Inflammatory macrophage (primary cell): ENCODE measurements at regions not wholly inside any gene's neighbourhood (a gene's known extent, or its start where the extent isn't known, plus 50 kb on each side); places are given as distances from the start of the nearest gene placed in this dataset.
A peak's percentile ranks its signal among the peaks of the same experiment; 100 is the strongest.

Experiments used
- DNase-seq, 2 donors: peaks; one replicate each; pipeline ENCODE4 v3.0.0-alpha.2; 2020 to 2022

DNA sequence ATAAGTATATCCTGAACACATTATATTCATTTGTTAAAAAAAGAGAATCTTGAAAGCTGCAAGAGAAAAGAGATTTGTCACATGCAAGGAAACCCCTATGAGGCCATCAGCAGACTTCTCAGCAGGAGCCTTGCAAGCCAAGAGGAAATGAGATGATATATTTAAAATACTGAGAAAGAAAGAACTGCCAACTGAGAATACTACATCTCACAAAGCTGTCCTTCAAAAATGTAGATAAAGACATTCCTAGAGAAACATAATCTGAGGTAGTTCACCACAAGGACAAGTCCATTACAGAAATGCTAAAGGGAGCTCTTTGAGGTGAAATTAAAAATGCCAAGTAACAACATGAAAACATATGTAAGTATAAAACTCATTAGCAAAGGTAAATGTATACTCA is 224.4 kb upstream of the MBL2 start:
- no peak for DNase-seq

DNA sequence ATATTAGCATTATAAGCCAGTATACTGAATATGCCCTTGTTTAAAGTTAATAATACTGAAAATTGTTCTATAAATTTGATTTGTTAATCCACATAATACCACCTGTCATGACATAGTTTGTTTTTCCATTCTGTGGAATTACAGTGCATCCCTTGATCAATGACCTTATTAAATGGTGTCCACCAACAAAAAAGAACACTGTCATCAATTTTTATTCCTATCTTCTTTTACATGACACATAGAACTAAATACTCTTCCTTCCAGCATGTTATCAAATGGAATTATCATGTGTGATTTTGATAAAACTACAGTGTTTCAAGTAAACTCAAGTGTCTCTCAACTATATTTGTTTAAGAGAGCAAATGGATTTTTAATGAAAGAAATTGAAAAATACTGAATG is 221.8 kb upstream of the MBL2 start:
- no peak for DNase-seq

- no peak for DNase-seq
These were observed 220.5 kb upstream of the MBL2 start for GRCh38 chr10:52993109-52993508.

DNA sequence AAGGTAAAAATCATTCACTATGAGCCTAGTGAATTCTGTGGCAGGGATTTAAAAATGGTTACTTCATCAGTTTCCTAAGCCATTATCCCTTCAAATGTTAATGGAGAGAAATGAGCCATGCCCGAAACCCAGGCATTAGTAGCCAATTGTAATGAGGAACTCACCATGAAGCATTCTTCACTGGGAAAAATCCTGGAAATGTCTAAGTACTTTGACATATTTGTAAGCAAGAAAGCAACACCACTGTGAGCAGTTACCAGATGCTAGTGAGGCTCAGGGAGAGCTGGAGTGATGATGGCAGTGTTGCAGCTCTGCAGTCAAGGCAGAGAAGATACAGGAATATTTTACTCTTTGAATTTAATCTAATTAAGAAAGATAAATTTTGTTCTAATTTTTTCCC is 220.0 kb upstream of the MBL2 start:
- DNase-seq = no peak

DNA sequence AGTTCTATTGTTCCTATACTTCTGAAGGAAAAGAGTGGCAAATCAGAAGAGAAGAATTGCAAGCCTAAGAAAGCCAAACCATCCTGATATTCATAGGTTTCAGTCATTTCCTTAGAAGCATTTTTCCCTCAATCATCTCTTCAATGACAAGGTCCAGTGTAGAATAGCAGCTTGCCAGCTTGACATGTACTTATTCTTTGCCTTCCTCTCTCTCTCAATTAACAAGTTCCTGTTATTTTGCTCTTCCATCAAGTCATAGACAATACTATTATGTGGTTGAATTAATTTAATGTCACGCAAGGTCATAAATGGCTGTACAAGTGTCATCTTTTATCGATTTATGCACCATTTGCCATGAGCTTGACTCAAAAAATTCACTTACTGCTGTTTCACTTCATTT is 216.3 kb upstream of the MBL2 start:
- DNase-seq = no peak

GRCh38 chr10:52986125-52986524 is 213.5 kb upstream of the MBL2 start:
- no peak for DNase-seq

GRCh38 chr10:52984169-52984568 is 211.6 kb upstream of the MBL2 start:
- no peak for DNase-seq

- no peak for DNase-seq
These were observed 206.9 kb upstream of the MBL2 start for GRCh38 chr10:52979295-52979990.

DNA sequence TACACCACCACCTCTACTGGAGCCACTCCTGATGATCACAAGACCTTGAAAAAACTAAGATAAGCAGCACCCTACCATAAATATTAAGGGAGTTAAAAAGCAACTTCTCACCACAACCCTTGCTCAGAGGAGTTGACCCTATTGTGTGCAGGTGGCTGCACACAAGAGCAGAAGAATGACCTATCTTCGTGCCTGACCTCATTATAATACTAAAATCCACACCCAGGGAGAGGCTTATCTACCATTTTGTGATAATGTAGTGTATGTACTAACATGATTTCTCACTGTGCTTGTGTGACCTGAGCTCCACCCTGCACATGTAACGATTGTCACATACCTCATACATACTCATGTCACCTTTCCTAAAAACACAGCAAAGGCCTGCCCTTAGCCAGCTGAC is 205.0 kb upstream of the MBL2 start:
- no peak for DNase-seq

DNA sequence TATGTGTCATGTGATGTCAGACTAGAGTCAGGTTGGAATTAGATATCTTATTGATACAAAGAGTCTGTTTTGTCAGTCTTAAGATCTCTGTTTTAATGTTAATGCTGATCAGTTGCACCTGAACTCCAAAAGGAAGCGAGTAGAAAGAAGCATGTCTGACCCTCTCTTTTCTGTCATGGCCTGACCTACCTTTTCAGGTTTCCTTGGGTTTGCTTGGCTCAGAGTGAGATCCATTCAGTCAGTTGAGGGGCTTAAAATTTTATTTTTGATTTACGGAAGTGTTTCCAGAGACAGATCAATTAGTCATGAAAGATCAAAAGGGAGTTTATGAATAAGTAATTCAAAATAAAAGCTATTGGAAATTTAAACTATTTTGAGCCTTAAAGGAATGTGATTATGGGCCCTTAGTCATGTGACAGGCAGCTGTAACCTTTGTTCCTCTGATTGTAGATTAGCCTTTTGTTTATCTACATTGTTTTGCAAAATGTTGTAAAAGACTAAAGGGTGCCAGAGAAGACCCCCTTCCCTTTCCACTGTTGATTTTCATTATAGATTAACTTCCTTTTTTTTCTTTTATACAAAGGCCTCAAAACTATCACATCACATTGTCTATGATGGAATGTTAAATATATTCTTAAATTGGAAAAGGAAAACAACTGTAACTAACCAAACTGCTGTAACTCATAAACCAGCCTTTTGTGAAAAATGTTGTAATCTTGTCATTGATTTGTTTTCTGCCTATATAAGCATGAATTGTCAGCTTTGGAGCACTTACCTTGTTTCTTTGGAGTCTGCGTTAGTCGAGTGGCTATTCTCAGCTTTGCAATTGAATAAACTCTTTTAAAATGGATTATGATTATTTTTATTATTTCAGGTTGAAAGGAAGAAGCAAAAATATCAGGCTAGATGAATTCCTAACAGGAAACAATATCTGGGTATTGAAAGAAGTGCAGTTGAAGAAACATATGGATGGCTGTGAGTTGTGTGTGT is 195.5 kb upstream of the MBL2 start:
- no peak for DNase-seq

DNA sequence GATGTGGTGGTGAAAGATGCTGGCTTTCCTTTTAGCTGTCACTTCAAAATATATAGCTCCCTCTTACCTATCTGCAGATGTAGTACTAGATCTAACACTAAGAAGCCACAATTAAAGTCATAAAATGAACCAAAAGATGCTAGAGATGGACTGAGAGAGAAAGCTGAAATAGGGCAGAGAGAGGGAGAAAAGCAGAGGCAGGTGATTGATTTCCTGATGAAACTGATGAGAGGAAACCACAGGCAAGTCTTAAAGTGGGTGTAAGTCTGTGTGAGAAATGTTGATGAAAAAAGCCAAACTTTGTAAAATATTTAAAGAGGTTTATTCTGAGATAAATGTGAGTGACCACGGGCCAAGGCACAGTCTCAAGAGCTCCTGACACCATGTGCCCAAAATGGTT is 194.3 kb upstream of the MBL2 start:
- no peak for DNase-seq

GRCh38 chr10:52965938-52966401 is 193.4 kb upstream of the MBL2 start:
- DNase-seq = peak in 1 of 2 donors; percentile 1

DNA sequence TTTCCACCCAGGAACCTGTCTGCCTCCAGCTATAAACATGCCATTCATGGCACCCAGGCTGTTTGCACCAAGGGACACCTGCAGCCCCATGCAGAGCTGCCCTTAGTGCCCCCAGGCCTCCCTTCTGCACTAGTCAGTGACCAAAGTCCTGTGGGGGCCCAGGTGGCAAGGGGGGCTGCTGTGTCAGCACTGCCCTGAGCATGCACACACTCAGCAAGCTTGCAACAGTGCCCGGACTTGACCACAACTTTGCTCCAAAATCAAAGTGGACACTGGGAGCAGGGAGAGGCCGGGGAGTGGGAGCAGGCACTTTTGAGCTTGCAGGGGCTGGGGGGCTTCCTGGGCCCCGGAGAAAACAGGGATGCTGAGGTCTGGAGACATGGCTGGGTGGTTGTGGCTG is 192.9 kb upstream of the MBL2 start:
- DNase-seq = no peak

GRCh38 chr10:52961323-52961722 is 188.7 kb upstream of the MBL2 start:
- no peak for DNase-seq

DNA sequence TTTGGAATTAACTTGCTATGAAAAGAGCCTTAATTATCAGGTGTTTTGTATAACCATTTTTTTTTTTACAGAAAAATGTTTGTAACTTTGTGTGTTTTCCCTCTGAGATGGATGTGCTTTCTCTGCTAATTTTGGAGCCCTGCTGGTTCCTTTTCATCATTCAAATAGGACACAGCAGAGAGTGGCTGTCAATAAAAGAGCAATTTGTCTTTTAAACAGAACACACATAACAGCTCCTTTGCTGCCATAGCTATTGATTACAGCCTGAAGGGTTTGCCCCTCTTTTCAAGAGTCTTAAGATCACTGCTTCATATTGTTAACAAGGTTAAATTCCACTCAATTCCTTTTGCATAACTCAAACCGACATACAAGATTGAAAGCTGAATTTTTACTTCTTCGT is 187.2 kb upstream of the MBL2 start:
- no peak for DNase-seq

DNA sequence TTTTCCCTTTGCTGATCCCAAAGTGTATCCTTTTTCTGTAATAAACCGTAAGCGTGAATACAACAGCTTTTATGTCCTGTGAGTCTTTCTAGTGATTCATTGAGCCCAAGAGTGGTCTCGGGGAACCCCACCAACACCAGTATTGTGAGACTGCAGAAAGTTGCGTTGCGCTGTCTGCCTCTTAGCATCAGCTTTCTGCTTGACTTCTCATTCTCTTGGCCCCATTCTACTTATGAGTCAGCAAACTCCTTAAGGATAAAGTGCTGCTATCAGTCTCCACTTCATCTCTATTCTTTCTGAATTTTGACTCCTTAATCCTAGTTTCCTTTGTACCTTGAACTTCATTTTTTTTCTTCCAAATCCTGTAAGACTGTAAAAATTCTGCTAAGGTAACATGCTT is 184.3 kb upstream of the MBL2 start:
- no peak for DNase-seq

DNA sequence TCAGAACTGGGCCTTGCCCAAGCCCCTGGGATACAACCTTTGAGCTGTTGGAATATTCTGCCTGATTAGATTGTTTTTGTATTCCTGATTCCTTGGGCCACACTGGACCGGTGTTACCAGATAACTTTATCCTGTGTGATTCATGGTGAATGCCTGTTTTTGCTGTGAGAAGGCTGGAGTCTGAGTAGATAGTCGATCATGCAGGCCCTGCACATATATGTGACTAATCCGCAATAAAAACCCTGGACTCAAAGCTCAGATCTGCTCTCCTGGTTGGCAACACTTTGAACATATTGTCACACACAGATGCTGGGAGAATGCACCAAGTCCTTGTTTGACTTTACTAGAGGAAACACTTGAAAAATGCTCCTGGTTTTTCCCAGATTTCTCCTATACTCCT is 183.9 kb upstream of the MBL2 start:
- DNase-seq = no peak

DNA sequence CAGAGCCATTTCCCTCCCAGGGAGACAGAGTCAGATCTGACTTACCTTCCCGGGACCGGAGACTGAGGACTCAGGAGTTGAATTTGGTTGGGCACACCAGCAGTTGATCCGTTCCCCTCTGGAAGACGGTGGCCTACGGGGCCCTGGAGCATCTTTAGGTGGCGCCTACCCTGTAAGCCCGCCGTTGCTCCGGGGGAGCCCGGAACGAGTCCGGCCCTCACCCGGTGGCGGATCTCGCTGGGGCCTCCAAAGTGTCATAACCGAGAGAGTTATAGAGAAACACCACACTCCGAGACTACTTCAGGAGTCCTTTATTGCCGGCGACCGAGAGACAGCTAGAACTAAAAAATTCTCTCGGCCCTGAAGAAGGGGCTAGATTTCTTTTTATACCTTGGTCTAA is 182.8 kb upstream of the MBL2 start:
- no peak for DNase-seq

GRCh38 chr10:52954407-52954806 is 181.8 kb upstream of the MBL2 start:
- DNase-seq = no peak

GRCh38 chr10:52952391-52953055 is 179.9 kb upstream of the MBL2 start:
- DNase-seq = no peak

- DNase-seq = peak; percentile 69 to 71
These were observed 179.2 kb upstream of the MBL2 start for GRCh38 chr10:52951824-52952223.

- no peak for DNase-seq
These were observed 178.0 kb upstream of the MBL2 start for GRCh38 chr10:52950578-52950977.

- DNase-seq = no peak
These were observed 177.3 kb upstream of the MBL2 start for GRCh38 chr10:52949899-52950298.
